ENCODE measurements at regions not wholly inside any gene's neighbourhood (a gene's known extent, or its start where the extent isn't known, plus 50 kb on each side); places are given as distances from the start of the nearest gene placed in this dataset.
"Not testable (repeated sequence)": the region's sequence is repeated elsewhere in the genome, so short reads cannot be mapped to it uniquely, and the experiment has no call there.

- DNase-seq (ENCODE audit: low read depth in 3 of 3, low spot score in 1 of 3): no peak
These were observed 251.5 kb upstream of the MEX3C start for GRCh38 chr18:51448949-51449348.

- no peak for DNase-seq (ENCODE audit: low read depth in 3 of 3, low spot score in 1 of 3)
These were observed 256.1 kb upstream of the MEX3C start for GRCh38 chr18:51453594-51453993.

- no peak for DNase-seq (ENCODE audit: low read depth in 3 of 3, low spot score in 1 of 3)
These were observed 261.4 kb upstream of the MEX3C start for GRCh38 chr18:51458861-51459260.

- DNase-seq (ENCODE audit: low read depth in 3 of 3, low spot score in 1 of 3): no peak
These were observed 264.5 kb upstream of the MEX3C start for GRCh38 chr18:51461956-51462355.

- DNase-seq (ENCODE audit: low read depth in 3 of 3, low spot score in 1 of 3): no peak
These were observed 266.1 kb upstream of the MEX3C start for GRCh38 chr18:51463483-51464136.

GRCh38 chr18:51478908-51479307 lies 281.4 kb upstream of the MEX3C start:
- no peak for DNase-seq (ENCODE audit: low read depth in 3 of 3, low spot score in 1 of 3)

GRCh38 chr18:51479736-51480135 lies 282.3 kb upstream of the MEX3C start:
- no peak for DNase-seq (ENCODE audit: low read depth in 3 of 3, low spot score in 1 of 3)

GRCh38 chr18:51480407-51481261 lies 283.2 kb upstream of the MEX3C start:
- no peak for DNase-seq (ENCODE audit: low read depth in 3 of 3, low spot score in 1 of 3)

GRCh38 chr18:51486735-51487366 lies 289.4 kb upstream of the MEX3C start:
- no peak for DNase-seq (ENCODE audit: low read depth in 3 of 3, low spot score in 1 of 3)

GRCh38 chr18:51490417-51490816 lies 292.9 kb upstream of the MEX3C start:
- DNase-seq (ENCODE audit: low read depth in 3 of 3, low spot score in 1 of 3): no peak

GRCh38 chr18:51490860-51491259 lies 293.4 kb upstream of the MEX3C start:
- no peak for DNase-seq (ENCODE audit: low read depth in 3 of 3, low spot score in 1 of 3)

GRCh38 chr18:51491678-51492372 lies 294.3 kb upstream of the MEX3C start:
- no peak for DNase-seq (ENCODE audit: low read depth in 3 of 3, low spot score in 1 of 3)

- no peak for DNase-seq (ENCODE audit: low read depth in 3 of 3, low spot score in 1 of 3)
These were observed 300.8 kb upstream of the MEX3C start for GRCh38 chr18:51498085-51498855.

GRCh38 chr18:51503351-51503750 lies 305.9 kb upstream of the MEX3C start:
- no peak for DNase-seq (ENCODE audit: low read depth in 3 of 3, low spot score in 1 of 3)

GRCh38 chr18:51506811-51507210 lies 309.3 kb upstream of the MEX3C start:
- DNase-seq (ENCODE audit: low read depth in 3 of 3, low spot score in 1 of 3): no peak

GRCh38 chr18:51508410-51508809 lies 310.9 kb upstream of the MEX3C start:
- not testable (repeated sequence) for DNase-seq (ENCODE audit: low read depth in 3 of 3, low spot score in 1 of 3)

GRCh38 chr18:51510020-51510419 lies 312.5 kb upstream of the MEX3C start:
- no peak for DNase-seq (ENCODE audit: low read depth in 3 of 3, low spot score in 1 of 3)

GRCh38 chr18:51513517-51513916 lies 316.0 kb upstream of the MEX3C start:
- no peak for DNase-seq (ENCODE audit: low read depth in 3 of 3, low spot score in 1 of 3)

- DNase-seq (ENCODE audit: low read depth in 3 of 3, low spot score in 1 of 3): no peak
These were observed 316.6 kb upstream of the MEX3C start for GRCh38 chr18:51514128-51514527.

GRCh38 chr18:51516478-51517038 lies 319.1 kb upstream of the MEX3C start:
- no peak for DNase-seq (ENCODE audit: low read depth in 3 of 3, low spot score in 1 of 3)
